Endothelial cell of umbilical vein (primary cell): ENCODE measurements at regions not wholly inside any gene's neighbourhood (a gene's known extent, or its start where the extent isn't known, plus 50 kb on each side); places are given as distances from the start of the nearest gene placed in this dataset.

Experiments
- BruUV-seq: library from RNA; stranded (reverse); fragments of 400-500 nt; replicated peaks from 2 replicates; lab custom pipeline; 2021; lab: Mats Ljungman, UMichigan
- CTCF ChIA-PET: fragments of 300-600, 350-600 bp; sonication (Branson Sonifier 250); formaldehyde crosslinking; loops from one replicate; lab custom pipeline; 2021; ENCODE audit warnings: antibody characterized with exemption, inconsistent platforms; lab: Charles Lee
- POLR2A ChIA-PET: fragments of 300-600, 350-600 bp; sonication (Branson Sonifier 250); formaldehyde crosslinking; loops from one replicate; lab custom pipeline; 2021; ENCODE audit warnings: antibody characterized with exemption, inconsistent platforms; lab: Charles Lee
- DNase-seq: peaks from one replicate; pipeline ENCODE4 v3.0.0-alpha.2; 2011; ENCODE audit warnings: low read depth, low spot score
- FAIRE-seq: peaks from 2 replicates; lab custom pipeline; 2011; peaks lifted over from hg19 to GRCh38; lab: Jason Lieb, UNC
- H2AFZ ChIP-seq: 2 replicates; pipeline ENCODE4 v1.6.0; 2012; ENCODE audit warnings: low read depth, low read length, control low read depth, inconsistent platforms
- H3K27ac ChIP-seq: 2 replicates; pipeline ENCODE4 v1.5.1; 2011; ENCODE audit warnings: low read depth, mild to moderate bottlenecking, control low read depth, low read length, moderate library complexity; ENCODE audit not compliant: insufficient read depth
- H3K27me3 ChIP-seq, 2 experiments: 2 replicates each; pipeline versions ENCODE4 v1.6.0 to v1.6.1; 2011; ENCODE audit warnings: low read length in 2 of 2, mixed read lengths in 1 of 2; ENCODE audit not compliant: control insufficient read depth in 2 of 2, insufficient read depth in 2 of 2
- H3K36me3 ChIP-seq, 2 experiments: 2 replicates in 1 of 2; 3 replicates in 1 of 2; pipeline ENCODE4 v1.5.1; 2011; ENCODE audit warnings: low read length in 2 of 2, mild to moderate bottlenecking in 1 of 2, moderate library complexity in 1 of 2; ENCODE audit not compliant: control insufficient read depth in 2 of 2, insufficient read depth in 2 of 2; ENCODE audit errors: extremely low read depth in 1 of 2
- H3K4me1 ChIP-seq: 3 replicates; pipeline ENCODE4 v1.5.1; 2011; ENCODE audit warnings: mild to moderate bottlenecking, low read length; ENCODE audit not compliant: control insufficient read depth, insufficient read depth; ENCODE audit errors: extremely low read depth
- H3K4me2 ChIP-seq: 2 replicates; pipeline ENCODE4 v1.6.1; 2011; ENCODE audit warnings: low read length, control low read depth, mixed read lengths; ENCODE audit not compliant: insufficient read depth
- H3K4me3 ChIP-seq, 3 experiments: fragments of 200-600 bp in 1 of 3; sonication (generic), shearing (Covaris generic) in 1 of 3; replicated peaks in 1 of 3; 2 replicates each; pipeline ENCODE4 v1.5.1; 2011 to 2016; ENCODE audit warnings: control low read depth in 3 of 3, low read length in 3 of 3, mild to moderate bottlenecking in 2 of 3, inconsistent platforms in 1 of 3, low read depth in 1 of 3, moderate library complexity in 1 of 3; ENCODE audit not compliant: insufficient read depth in 1 of 3
- H3K79me2 ChIP-seq: 2 replicates; pipeline ENCODE4 v1.6.0; 2012; ENCODE audit warnings: low read length, inconsistent platforms; ENCODE audit not compliant: control insufficient read depth, insufficient read depth
- H3K9ac ChIP-seq: replicated peaks from 2 replicates; pipeline ENCODE3; 2011; ENCODE audit warnings: low read length, control low read depth; ENCODE audit not compliant: insufficient read depth; ENCODE audit errors: extremely low read depth
- H3K9me1 ChIP-seq: replicated peaks from 3 replicates; pipeline ENCODE4 v1.6.0; 2011; ENCODE audit warnings: mild to moderate bottlenecking, low read length; ENCODE audit not compliant: control insufficient read depth, insufficient read depth; ENCODE audit errors: extremely low read depth
- H3K9me3 ChIP-seq: replicated peaks from 2 replicates; pipeline ENCODE4 v1.5.1; 2012; ENCODE audit warnings: low read length, inconsistent platforms; ENCODE audit not compliant: control insufficient read depth, insufficient read depth
- H4K20me1 ChIP-seq: replicated peaks from 2 replicates; pipeline ENCODE3; 2011; ENCODE audit warnings: mild to moderate bottlenecking, low read length; ENCODE audit not compliant: control insufficient read depth, insufficient read depth; ENCODE audit errors: extremely low read depth
- CTCF ChIP-seq, 2 donors: IDR thresholded peaks; 1 replicate in 1 of 2; 2 replicates in 1 of 2; pipeline ENCODE4 v1.5.1; 2011; ENCODE audit warnings: low read length in 2 of 2, mild to moderate bottlenecking in 2 of 2, moderate library complexity in 2 of 2, control low read depth in 1 of 2, inconsistent platforms in 1 of 2, low read depth in 1 of 2; ENCODE audit not compliant: insufficient read depth in 1 of 2; ENCODE audit errors: extremely low read depth in 1 of 2
- FOS ChIP-seq: IDR thresholded peaks from 2 replicates; pipeline ENCODE4 v1.6.1; 2011; ENCODE audit warnings: mild to moderate bottlenecking, low read length, moderate library complexity, borderline replicate concordance; ENCODE audit not compliant: insufficient read depth
- GATA2 ChIP-seq: IDR thresholded peaks from 2 replicates; pipeline ENCODE4 v1.7.0; 2011; ENCODE audit warnings: low read depth, mild to moderate bottlenecking, moderate library complexity, mixed read lengths, low read length; ENCODE audit not compliant: insufficient read length, insufficient read depth
- JUN ChIP-seq: IDR thresholded peaks from 2 replicates; pipeline ENCODE4 v1.6.1; 2011; ENCODE audit warnings: borderline replicate concordance, low read depth; ENCODE audit not compliant: insufficient read length, insufficient read depth
- MAX ChIP-seq: IDR thresholded peaks from 2 replicates; pipeline ENCODE4 v1.6.1; 2011; ENCODE audit not compliant: insufficient read depth, insufficient read length
- MYC ChIP-seq: IDR thresholded peaks from one replicate; pipeline ENCODE4 v1.6.1; 2011; ENCODE audit warnings: mild to moderate bottlenecking, low read depth, low read length
- POLR2A ChIP-seq: IDR thresholded peaks from 2 replicates; pipeline ENCODE4 v1.6.1; 2012; ENCODE audit warnings: low read depth, mild to moderate bottlenecking, control low read depth, low read length
- POLR2AphosphoS5 ChIP-seq: IDR thresholded peaks from 2 replicates; pipeline ENCODE4 v1.6.1; 2012; ENCODE audit warnings: low read depth, mild to moderate bottlenecking, control low read depth, low read length, moderate library complexity; ENCODE audit not compliant: insufficient read depth
- dilution Hi-C: fragments of 300-500 bp; cut with MboI; formaldehyde crosslinking; loops from one replicate; pipeline ENCODE4 v1.15.0; 2019; ENCODE audit warnings: low sequenced_read_pairs; ENCODE audit not compliant: extremely low pct_ligation_motif_present
- intact Hi-C: fragments of 100-400 bp; cut with micrococcal nuclease; formaldehyde crosslinking; loops from one replicate; pipeline ENCODE4 v1.10.0; 2022

GRCh38 chr9:85223506-85224125 is 518.1 kb downstream of the AGTPBP1 start:
- H4K20me1 ChIP-seq, result no peaks in the 10 kb centered on the region
- H3K9ac ChIP-seq, result no peak overlapping the region
- no peak overlapping the region for H3K4me2 ChIP-seq
- no peaks in the 10 kb centered on the region for H3K27me3 ChIP-seq
- DNase-seq (no peak), FAIRE-seq (no peak)
- H3K27ac ChIP-seq, result no peak overlapping the region
- H2AFZ ChIP-seq, result no peak overlapping the region
- H3K9me3 ChIP-seq, result no peaks in the 10 kb centered on the region
- ChIA-PET CTCF (interaction anchor here (0.9 to 1.5 kb wide), 3 partner anchors 10 to 24 kb away, joined by 3 to 8 read pairs (median 5); no protein-coding TSS in a partner anchor), POLR2A (no interaction called here)
- no peaks in the 10 kb centered on the region for H3K36me3 ChIP-seq
- dilution Hi-C loops, result no loop called here
- H3K4me1 ChIP-seq, result peaks cover 17% of the 10 kb centered on the region
- no TSS peak for BruUV-seq
- no peaks in the 10 kb centered on the region for H3K9me1 ChIP-seq
- intact Hi-C loops, result loop anchor here (2.0 kb wide), 1 partner anchor 23 kb away; no protein-coding TSS in a partner anchor
- no peaks in the 10 kb centered on the region for H3K79me2 ChIP-seq
- TF ChIP-seq POLR2A (no peak), MYC (no peak), POLR2AphosphoS5 (no peak), CTCF (IDR thresholded peaks at IDR 0.05; ENCODE audit: extremely low read depth in 1 of 2, insufficient read depth in 1 of 2, low read depth in 1 of 2, low read length in 2 of 2) (no peak), JUN (no peak), GATA2 (no peak), FOS (no peak), MAX (no peak)
- no peak overlapping the region for H3K4me3 ChIP-seq
